Activated CD4-positive, alpha-beta T cell treated with anti-CD3 and anti-CD28 coated beads, Interleukin-10, Interleukin-2, amounts not matched to agents 100 ng/mL and 50 ng/mL, durations not matched to agents 16 hours and 8 hours (primary cell): ENCODE measurements at regions not wholly inside any gene's neighbourhood (a gene's known extent, or its start where the extent isn't known, plus 50 kb on each side); places are given as distances from the start of the nearest gene placed in this dataset.

Source experiments
- DNase-seq: peaks from one replicate; pipeline ENCODE4 v3.0.0-alpha.2; 2020

GRCh38 chr21:15151385-15152103 is 86.7 kb upstream of the NRIP1 start:
- no peak for DNase-seq

GRCh38 chr21:15152591-15152990 is 87.8 kb upstream of the NRIP1 start:
- DNase-seq: no peak

- no peak for DNase-seq
Observed at GRCh38 chr21:15159382-15160020, 94.7 kb upstream of the NRIP1 start.

- DNase-seq: no peak
Observed at GRCh38 chr21:15160136-15160535, 95.3 kb upstream of the NRIP1 start.

GRCh38 chr21:15162921-15163320 is 98.1 kb upstream of the NRIP1 start:
- no peak for DNase-seq

- no peak for DNase-seq
Observed at GRCh38 chr21:15164273-15164672, 99.5 kb upstream of the NRIP1 start.

- no peak for DNase-seq
Observed at GRCh38 chr21:15164678-15165303, 100.0 kb upstream of the NRIP1 start.

- DNase-seq: no peak
Observed at GRCh38 chr21:15170614-15171013, 105.8 kb upstream of the NRIP1 start.

GRCh38 chr21:15171546-15171945 is 106.7 kb upstream of the NRIP1 start:
- DNase-seq: no peak

GRCh38 chr21:15172963-15173362 is 108.2 kb upstream of the NRIP1 start:
- no peak for DNase-seq

- no peak for DNase-seq
Observed at GRCh38 chr21:15174923-15175322, 110.1 kb upstream of the NRIP1 start.

GRCh38 chr21:15182731-15183130 is 117.9 kb upstream of the NRIP1 start:
- DNase-seq: peak; percentile 2

GRCh38 chr21:15183813-15184257 is 119.0 kb upstream of the NRIP1 start:
- DNase-seq: no peak

- no peak for DNase-seq
Observed at GRCh38 chr21:15190412-15190811, 125.6 kb upstream of the NRIP1 start.

- DNase-seq: no peak
Observed at GRCh38 chr21:15190837-15191236, 126.0 kb upstream of the NRIP1 start.

- no peak for DNase-seq
Observed at GRCh38 chr21:15191342-15191741, 126.5 kb upstream of the NRIP1 start.

GRCh38 chr21:15192243-15192642 is 127.4 kb upstream of the NRIP1 start:
- no peak for DNase-seq

GRCh38 chr21:15193937-15194336 is 129.1 kb upstream of the NRIP1 start:
- DNase-seq: no peak

GRCh38 chr21:15195104-15195503 is 130.3 kb upstream of the NRIP1 start:
- DNase-seq: no peak

- DNase-seq: no peak
Observed at GRCh38 chr21:15195768-15196167, 131.0 kb upstream of the NRIP1 start.

- DNase-seq: no peak
Observed at GRCh38 chr21:15197696-15198095, 132.9 kb upstream of the NRIP1 start.

- no peak for DNase-seq
Observed at GRCh38 chr21:15199414-15200383, 134.9 kb upstream of the NRIP1 start.

- DNase-seq: no peak
Observed at GRCh38 chr21:15203740-15204139, 138.9 kb upstream of the NRIP1 start.
